Tibial nerve (tissue), 4 donors: ENCODE measurements at regions not wholly inside any gene's neighbourhood (a gene's known extent, or its start where the extent isn't known, plus 50 kb on each side); places are given as distances from the start of the nearest gene placed in this dataset.

Source experiments
- DNase-seq, 2 donors: peaks; one replicate each; pipeline ENCODE4 v3.0.0-alpha.2; 2019; ENCODE audit warnings: low spot score in 2 of 2
- H3K27ac ChIP-seq, 4 donors: fragments of 200-600 bp; sonication (generic) in 3 of 4; one replicate each; pipeline ENCODE4 v1.5.1; 2017 to 2019; ENCODE audit warnings: mild to moderate bottlenecking in 1 of 4
- H3K27me3 ChIP-seq, 2 donors: fragments of 200-600 bp; sonication (generic) in 1 of 2; one replicate each; pipeline versions ENCODE4 v1.5.1 to v1.6.0; 2017 to 2019
- H3K36me3 ChIP-seq, 3 donors: fragments of 200-600 bp; sonication (generic); one replicate each; pipeline ENCODE4 v1.5.1; 2018 to 2019
- H3K4me1 ChIP-seq, 4 donors: fragments of 200-600 bp; sonication (generic) in 3 of 4; one replicate each; pipeline ENCODE4 v1.5.1; 2017 to 2019
- H3K4me3 ChIP-seq, 4 donors: fragments of 200-600 bp; sonication (generic) in 3 of 4; one replicate each; pipeline ENCODE4 v1.5.1; 2017 to 2019; ENCODE audit warnings: mild to moderate bottlenecking in 1 of 4, moderate library complexity in 1 of 4
- H3K9me3 ChIP-seq, 4 donors: fragments of 200-600 bp; sonication (generic) in 3 of 4; one replicate each; pipeline ENCODE4 v1.5.1; 2017 to 2019
- CTCF ChIP-seq, 5 experiments: fragments of 200-600 bp in 3 of 5; fragments of 450-650 bp in 2 of 5; sonication (generic) in 3 of 5; IDR thresholded peaks; one replicate each; pipeline ENCODE4 v1.5.1; 2016 to 2019; ENCODE audit warnings: antibody characterized with exemption in 5 of 5, mild to moderate bottlenecking in 3 of 5, moderate library complexity in 2 of 5
- EP300 ChIP-seq, 2 donors: sonication (generic); formaldehyde crosslinking; IDR thresholded peaks; one replicate each; pipeline ENCODE4 v1.6.1; 2017; ENCODE audit warnings: antibody characterized with exemption in 2 of 2, mild to moderate bottlenecking in 1 of 2
- POLR2A ChIP-seq, 2 donors: fragments of 450-650 bp; IDR thresholded peaks; one replicate each; pipeline ENCODE4 v1.6.1; 2017; ENCODE audit warnings: antibody characterized with exemption in 2 of 2, mild to moderate bottlenecking in 2 of 2, moderate library complexity in 2 of 2
- WGBS, 2 donors: methylation state at CpG; one replicate each; pipeline ENCODE4 v1.1.5; 2018; 5-methylcytosine and 5-hydroxymethylcytosine counted together

DNA sequence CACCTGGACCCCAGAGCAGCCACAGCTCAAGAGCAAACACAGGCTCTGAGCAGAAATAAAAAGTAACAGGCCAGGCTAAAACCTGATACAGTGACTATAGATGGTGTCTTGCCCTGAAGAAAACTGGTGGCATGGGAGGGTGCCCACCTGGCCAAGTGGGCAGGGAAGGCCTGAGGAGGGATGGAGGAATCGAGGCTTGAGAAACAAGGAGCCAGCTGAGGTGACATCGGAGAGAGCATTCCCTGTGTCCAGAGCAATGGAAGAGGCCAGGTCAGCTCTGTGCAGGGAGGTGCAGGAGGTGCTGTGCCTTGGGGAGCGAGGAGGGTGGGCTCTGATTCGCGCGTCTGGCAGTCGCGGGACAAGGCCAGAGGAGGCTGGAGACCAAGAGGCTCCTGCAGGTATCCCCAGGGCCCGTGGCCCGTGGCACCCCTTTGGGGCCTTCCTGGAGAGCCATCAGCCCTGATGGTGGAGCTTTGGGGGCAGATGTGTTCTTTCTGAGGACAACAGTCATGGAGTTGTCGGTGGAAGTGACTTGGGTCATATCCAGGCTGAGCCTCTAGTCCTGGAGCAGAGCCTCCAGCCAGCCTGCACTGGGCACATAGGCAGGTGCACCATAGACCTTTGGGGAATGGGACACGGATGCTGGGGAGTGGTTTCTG is 56.1 kb downstream of the PLXNA1 start:
- H3K4me3 ChIP-seq: no peak overlapping the region
- 85 to 86% methylated on average over 9 to 12 of the region's 12 CpGs for WGBS, 2 donors
- DNase-seq: no peak
- peaks cover 0 to 29% (median 3%) of the 10 kb centered on the region in 4 donors for H3K4me1 ChIP-seq
- peaks cover 0 to 7% (median 0%) of the 10 kb centered on the region in 3 donors for H3K36me3 ChIP-seq
- no peak for TF ChIP-seq POLR2A (IDR thresholded peaks at IDR 0.05)
- no peak for TF ChIP-seq EP300 (IDR thresholded peaks at IDR 0.05)
- no peak for TF ChIP-seq CTCF (IDR thresholded peaks at IDR 0.05)
- no peaks in the 10 kb centered on the region for H3K9me3 ChIP-seq
- H3K27me3 ChIP-seq: no peaks in the 10 kb centered on the region
- no peak overlapping the region for H3K27ac ChIP-seq

- H3K36me3 ChIP-seq: peaks cover 0 to under 1% (median 0%) of the 10 kb centered on the region in 3 donors
- peaks cover 0 to 30% (median 3%) of the 10 kb centered on the region in 4 donors for H3K4me1 ChIP-seq
- 88 to 90% methylated on average over 7 to 9 of the region's 9 CpGs for WGBS, 2 donors
- no peak overlapping the region for H3K4me3 ChIP-seq
- no peaks in the 10 kb centered on the region for H3K27me3 ChIP-seq
- TF ChIP-seq POLR2A (IDR thresholded peaks at IDR 0.05) (no peak), CTCF (IDR thresholded peaks at IDR 0.05) (no peak), EP300 (IDR thresholded peaks at IDR 0.05) (no peak)
- no peaks in the 10 kb centered on the region for H3K9me3 ChIP-seq
- no peak overlapping the region for H3K27ac ChIP-seq
- DNase-seq: no peak
Observed at GRCh38 chr3:127039719-127040118, 56.8 kb downstream of the PLXNA1 start.

DNA sequence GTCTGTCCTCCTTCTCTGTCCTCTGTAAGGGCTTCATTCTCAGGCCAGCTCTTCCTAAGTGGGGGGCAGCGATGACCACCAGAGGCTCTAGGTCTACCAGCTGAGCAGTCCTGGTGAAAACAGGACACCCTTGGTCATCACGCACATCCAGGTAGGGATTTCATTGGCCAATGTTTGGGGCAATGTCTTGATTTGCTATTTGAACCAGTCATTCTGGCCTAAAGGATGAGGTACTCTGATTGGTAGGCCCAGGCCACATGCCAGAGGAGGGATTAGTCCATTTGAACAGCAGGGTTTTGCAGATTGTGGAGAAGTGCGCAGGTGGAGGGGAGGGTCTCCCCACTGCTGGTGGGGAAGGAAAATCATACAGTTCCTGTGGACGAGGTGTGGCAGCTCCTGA is 57.3 kb downstream of the PLXNA1 start:
- Histone ChIP-seq H3K36me3 (no peaks in the 10 kb centered on the region), H3K27ac (no peak overlapping the region), H3K27me3 (no peaks in the 10 kb centered on the region), H3K4me3 (no peak overlapping the region), H3K4me1 (peaks cover 0 to 29% (median 3%) of the 10 kb centered on the region in 4 donors), H3K9me3 (no peaks in the 10 kb centered on the region)
- WGBS, 2 donors: 86 to 88% methylated on average over 3 to 4 of the region's 4 CpGs
- TF ChIP-seq POLR2A (IDR thresholded peaks at IDR 0.05): no peak
- TF ChIP-seq EP300 (IDR thresholded peaks at IDR 0.05): no peak
- TF ChIP-seq CTCF (IDR thresholded peaks at IDR 0.05): no peak
- DNase-seq: no peak

DNA sequence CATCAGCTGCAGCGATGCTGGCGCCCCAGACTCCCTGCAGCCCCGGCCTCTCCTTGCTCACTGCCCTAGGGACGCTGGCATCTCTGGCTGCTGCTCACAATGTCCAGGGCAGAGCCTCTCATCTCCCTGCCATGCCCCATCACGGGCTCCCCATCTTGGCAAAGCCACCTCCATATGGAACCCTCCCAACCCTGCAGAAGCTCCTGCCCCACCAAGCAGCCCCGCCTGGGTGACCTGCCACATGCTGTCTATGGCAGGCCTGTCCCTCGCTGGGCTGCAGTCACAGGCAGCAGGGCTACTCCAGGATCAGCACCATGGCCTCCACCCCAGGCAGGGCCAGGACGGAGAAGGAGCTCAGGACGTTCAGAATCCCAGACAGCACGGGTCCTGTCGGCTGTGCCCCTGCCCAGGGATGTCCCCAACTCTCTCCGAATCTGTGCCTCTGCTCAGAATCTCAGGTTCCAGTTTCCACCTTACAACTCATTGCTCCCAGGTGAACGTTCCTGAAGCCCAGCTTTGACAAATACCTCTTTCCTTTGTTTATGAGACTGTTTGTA is 58.4 kb downstream of the PLXNA1 start:
- no peak for DNase-seq
- 82 to 85% methylated on average over 13 of the region's 13 CpGs for WGBS, 2 donors
- Histone ChIP-seq H3K9me3 (no peaks in the 10 kb centered on the region), H3K4me3 (no peak overlapping the region), H3K36me3 (no peaks in the 10 kb centered on the region), H3K4me1 (peaks cover 0 to 29% (median 0%) of the 10 kb centered on the region in 4 donors), H3K27me3 (no peaks in the 10 kb centered on the region), H3K27ac (no peak overlapping the region)
- TF ChIP-seq POLR2A (IDR thresholded peaks at IDR 0.05) (no peak), EP300 (IDR thresholded peaks at IDR 0.05) (no peak), CTCF (IDR thresholded peaks at IDR 0.05) (no peak)

GRCh38 chr3:127041933-127042332 is 59.0 kb downstream of the PLXNA1 start:
- Histone ChIP-seq H3K4me1 (peaks cover 0 to 29% (median 0%) of the 10 kb centered on the region in 4 donors), H3K27ac (no peak overlapping the region), H3K9me3 (no peaks in the 10 kb centered on the region), H3K36me3 (no peaks in the 10 kb centered on the region), H3K27me3 (no peaks in the 10 kb centered on the region), H3K4me3 (no peak overlapping the region)
- 79 to 86% methylated on average over 8 of the region's 8 CpGs for WGBS, 2 donors
- no peak for DNase-seq
- TF ChIP-seq EP300 (IDR thresholded peaks at IDR 0.05) (no peak), POLR2A (IDR thresholded peaks at IDR 0.05) (no peak), CTCF (IDR thresholded peaks at IDR 0.05) (no peak)
